ENCODE measurements at regions not wholly inside any gene's neighbourhood (a gene's known extent, or its start where the extent isn't known, plus 50 kb on each side); places are given as distances from the start of the nearest gene placed in this dataset.

DNA sequence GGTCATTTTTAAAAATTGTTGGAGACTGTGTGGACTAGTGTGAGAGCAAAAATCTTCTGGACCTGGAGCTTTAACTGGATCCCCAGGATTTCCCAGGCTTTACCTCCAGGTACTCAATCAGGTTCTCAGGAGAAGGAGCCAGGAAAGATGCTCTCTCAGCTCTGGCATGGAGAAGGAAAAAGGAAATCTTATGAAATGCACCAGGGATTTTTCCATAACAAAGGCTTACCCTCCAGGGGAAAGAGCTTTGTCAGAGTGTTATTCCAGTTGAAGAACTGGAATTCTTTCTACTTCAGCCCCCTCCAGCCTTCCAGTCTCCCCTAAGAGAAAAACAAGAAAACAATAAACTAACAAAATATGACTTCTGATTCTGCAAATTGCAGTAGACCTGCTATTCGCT is 436.7 kb upstream of the ANKRD30A start:
- DNase-seq = no peak

DNA sequence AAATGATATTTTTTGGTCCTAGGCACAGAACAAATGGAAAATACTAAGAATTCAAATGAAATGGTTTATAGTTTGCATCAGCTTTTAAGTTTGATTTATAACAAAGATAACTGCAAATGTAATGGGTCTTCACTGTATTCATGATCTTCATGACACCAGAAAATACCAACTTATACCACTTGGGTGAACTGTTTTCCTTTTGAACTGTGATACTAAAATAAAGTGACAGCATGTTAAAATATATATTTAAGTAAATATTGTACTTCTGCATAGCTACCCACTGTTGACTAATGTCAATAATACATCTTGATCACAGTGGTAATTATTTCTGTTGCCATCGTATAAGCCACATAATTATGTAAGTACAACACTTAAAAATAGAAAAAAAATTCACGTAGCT is 442.0 kb upstream of the ANKRD30A start:
- no peak for DNase-seq

- no peak for DNase-seq
Observed at GRCh38 chr10:36681751-36682632, 443.4 kb upstream of the ANKRD30A start.

DNA sequence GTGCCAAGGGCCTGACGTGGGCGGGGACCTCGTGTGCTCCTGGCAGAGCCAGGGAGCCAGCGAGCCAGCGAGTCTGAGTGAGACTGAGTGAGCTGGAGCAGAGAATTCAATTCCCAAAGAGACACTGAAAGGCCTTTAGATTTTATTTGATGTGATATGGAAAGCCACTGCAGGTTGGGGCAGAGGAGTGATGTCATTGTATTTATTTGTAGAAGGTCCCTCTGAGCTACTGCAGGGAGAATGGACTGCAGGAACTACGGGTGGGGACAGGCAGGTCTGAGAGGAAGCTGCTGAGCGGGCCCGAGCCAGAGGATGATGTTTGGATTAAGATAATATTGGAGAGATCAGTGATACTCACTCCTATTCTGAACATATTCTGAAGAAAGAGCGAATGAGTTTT is 445.8 kb upstream of the ANKRD30A start:
- no peak for DNase-seq

- DNase-seq = no peak
Observed at GRCh38 chr10:36677431-36677768, 448.0 kb upstream of the ANKRD30A start.

- no peak for DNase-seq
Observed at GRCh38 chr10:36676756-36677430, 448.5 kb upstream of the ANKRD30A start.

DNA sequence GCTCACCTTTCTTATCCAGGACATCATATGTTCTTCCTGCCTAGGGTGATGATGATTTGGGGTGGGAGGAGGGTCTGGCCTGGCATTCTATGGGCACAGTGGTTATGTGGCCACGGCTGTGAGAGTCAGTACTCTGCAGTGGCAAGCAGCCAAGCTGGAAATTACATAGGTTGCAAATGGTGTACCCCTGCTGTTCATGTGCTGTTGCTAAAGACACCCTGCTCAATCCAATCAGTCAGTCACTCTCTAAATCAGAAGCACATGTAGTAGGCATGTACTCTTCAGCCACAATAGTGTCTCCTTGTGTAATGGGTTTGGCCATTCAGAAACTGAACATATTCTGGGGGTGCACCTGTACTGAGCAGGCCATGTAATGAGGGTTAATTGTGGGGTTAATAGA is 449.1 kb upstream of the ANKRD30A start:
- DNase-seq = no peak

DNA sequence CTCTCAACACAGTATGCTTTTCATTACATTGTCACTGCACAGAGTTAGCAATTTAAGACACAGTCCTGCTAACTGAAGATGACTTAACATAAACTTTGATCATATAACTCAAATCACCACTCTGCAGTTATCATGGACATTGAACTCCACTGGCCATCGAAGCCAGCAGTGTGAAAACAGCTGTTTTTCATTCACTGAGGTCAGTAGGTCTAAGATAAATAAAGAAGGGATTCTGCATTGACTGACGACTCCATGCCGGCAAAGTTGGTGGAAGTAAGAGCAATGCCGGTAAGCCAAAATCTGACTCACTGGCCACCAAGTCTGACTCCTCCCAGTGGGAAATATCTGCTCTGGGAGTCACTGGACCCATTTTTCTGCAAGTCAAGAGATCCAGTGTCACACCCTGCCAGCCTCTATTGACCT is 449.9 kb upstream of the ANKRD30A start:
- DNase-seq = no peak

DNA sequence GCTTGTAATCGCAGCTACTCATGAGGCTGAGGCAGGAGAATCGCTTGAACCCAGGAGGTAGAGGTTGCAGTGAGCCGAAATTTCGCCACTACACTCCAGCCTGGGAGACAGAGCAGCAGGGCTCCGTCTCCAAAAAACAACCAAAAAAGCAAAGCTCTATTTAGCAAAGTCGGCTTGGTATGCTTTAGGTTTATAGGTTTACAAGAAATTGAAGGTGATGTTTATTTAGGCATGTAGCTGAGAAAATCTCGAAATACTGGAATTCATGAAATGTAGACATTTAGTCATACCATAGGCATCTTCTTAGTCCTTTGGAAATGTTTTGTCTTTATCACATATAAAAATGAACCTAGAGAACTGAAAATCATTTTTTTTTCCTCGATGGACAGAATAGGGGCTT is 453.8 kb upstream of the ANKRD30A start:
- no peak for DNase-seq

GRCh38 chr10:36670621-36671402 is 454.6 kb upstream of the ANKRD30A start:
- peak in 1 of 2 experiments; percentile 36 for DNase-seq

GRCh38 chr10:36669615-36670352 is 455.6 kb upstream of the ANKRD30A start:
- DNase-seq = peak in 1 of 2 experiments; percentile 40

GRCh38 chr10:36666451-36666850 is 458.9 kb upstream of the ANKRD30A start:
- no peak for DNase-seq

GRCh38 chr10:36662571-36662970 is 462.8 kb upstream of the ANKRD30A start:
- no peak for DNase-seq

DNA sequence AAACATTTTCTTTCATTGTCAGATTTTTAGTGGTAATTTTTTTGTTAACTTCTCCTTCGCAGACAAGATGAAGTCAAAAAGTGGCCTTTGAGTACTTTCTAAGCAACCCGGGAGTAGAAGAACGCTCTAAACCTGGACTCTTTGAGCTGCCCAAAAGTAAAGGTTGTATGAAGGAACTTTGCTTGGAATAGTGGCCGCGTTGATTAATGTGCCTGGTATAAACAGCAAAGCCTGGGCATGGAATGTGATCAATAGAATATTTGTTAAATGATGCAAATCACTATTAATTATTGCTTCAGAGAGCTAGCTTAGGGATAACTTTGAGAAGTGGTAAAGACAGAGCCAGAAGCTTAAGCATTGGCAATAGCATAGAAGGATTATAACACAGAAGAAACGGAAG is 475.1 kb upstream of the ANKRD30A start:
- DNase-seq = no peak

GRCh38 chr10:36647540-36647939 is 477.9 kb upstream of the ANKRD30A start:
- DNase-seq = no peak

- DNase-seq = no peak
Observed at GRCh38 chr10:36640626-36641025, 484.8 kb upstream of the ANKRD30A start.

DNA sequence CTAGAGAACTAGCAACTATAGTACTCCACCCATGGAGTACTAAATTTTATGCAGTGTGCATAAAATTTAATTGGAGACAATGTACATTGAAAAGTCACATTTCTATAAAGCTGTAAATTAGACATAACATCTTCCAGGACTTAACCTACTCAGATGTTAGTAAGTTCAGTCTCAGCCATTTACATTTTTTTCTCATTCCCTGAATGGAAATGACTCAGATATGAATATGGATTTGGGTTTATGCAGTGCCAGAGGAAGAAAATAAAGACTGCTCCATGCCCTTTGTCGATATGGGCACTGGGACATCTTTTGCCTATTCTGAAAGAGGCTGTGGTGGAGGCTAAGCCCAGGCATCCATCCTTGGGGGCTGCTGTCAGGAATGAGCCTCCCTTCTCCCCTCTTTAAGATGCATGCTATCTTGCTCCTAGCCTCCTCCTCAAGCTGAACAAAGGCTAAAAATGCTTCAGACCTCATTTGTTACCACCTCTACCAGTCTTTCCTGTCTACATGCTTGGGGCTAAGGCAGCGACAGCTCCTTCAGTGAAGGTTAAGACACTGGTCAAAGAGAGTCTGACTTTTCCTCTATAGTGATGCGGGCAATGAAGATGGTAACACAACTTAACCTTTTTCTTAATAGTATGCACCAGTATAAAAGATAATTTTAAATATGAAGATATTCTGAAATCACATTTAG is 486.8 kb upstream of the ANKRD30A start:
- no peak for DNase-seq

DNA sequence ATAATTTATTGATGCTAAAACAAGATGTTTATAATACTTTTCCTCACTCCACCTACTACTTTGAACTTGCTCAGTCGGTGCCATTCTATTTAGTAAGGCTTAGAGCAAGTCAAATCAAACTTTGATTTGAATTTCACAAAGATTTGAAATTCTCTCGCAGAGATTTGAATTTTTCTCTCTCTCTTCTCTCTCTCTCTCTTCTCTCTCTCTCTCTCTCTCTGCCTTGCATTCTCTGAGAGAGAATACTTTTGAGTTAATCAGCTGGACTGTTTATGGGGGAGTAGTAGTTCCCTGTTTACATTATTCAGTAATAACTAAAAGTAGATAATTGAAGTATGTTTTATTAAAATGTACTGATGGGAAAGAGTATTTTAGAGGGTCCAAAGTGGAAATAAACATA is 488.5 kb upstream of the ANKRD30A start:
- DNase-seq = no peak

- no peak for DNase-seq
Observed at GRCh38 chr10:36636285-36636839, 489.0 kb upstream of the ANKRD30A start.

DNA sequence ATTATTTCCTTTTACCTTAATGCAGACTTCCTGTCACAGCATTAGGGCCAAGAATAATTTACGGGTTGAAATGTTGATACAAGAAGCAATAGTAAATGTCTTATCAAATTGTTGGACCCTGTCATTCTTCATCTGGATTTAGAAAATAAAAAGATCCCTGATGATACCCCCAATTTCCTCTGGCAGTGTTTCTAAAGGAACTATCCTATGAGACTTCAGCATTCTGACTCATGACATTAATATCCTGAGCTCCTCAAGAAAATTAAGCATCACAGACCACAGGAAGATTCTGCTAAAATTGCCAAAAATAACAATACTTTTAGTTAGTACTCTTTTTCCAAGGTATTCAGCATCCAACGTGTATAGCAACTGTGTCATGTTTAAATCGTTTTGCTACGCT is 490.5 kb upstream of the ANKRD30A start:
- no peak for DNase-seq

- DNase-seq = no peak
Observed at GRCh38 chr10:36630267-36630666, 495.1 kb upstream of the ANKRD30A start.

DNA sequence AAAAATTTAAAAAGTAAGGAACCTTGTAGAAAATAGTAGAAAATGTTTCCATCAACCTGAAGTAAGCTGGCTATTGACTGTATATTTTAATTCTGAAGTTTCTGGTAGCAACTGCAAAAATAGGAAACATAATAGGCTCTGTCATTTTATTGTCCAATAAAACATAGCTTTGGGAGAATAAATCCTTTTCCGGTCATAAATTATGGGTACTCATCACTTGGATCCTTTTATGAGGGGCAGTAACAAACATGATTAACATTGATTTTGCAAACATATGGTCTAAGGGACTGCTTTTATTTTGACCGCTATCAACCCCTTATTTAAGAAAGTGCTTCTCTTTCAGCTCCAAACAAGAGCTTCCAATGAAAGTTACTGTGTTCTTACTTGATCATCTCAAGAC is 495.9 kb upstream of the ANKRD30A start:
- no peak for DNase-seq
